ENCODE measurements at regions not wholly inside any gene's neighbourhood (a gene's known extent, or its start where the extent isn't known, plus 50 kb on each side); places are given as distances from the start of the nearest gene placed in this dataset.

DNA sequence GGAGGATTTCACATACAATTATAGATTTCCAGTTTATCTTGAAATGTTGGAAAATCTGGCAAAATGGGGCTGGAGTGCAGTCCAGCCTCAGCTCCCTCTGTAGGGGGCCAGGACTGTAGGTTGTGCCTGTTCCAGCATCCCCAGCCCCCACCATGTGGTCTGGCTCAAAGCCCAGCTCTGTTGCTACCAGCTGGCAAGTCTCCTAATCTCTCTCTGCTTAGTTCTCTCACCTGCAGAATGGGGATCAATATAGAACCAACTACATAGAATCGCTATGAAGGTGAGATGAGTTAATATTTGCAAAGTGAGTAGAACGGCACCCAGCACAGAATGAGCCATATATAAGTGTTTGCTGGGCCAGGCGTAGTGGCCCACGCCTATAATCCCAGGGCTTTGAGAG, 50.0 kb upstream of the TARDBP start:
- TF ChIP-seq EZH2 (IDR thresholded peaks at IDR 0.05; ENCODE audit: borderline replicate concordance) = no peak
- TF ChIP-seq, protein P1, sequence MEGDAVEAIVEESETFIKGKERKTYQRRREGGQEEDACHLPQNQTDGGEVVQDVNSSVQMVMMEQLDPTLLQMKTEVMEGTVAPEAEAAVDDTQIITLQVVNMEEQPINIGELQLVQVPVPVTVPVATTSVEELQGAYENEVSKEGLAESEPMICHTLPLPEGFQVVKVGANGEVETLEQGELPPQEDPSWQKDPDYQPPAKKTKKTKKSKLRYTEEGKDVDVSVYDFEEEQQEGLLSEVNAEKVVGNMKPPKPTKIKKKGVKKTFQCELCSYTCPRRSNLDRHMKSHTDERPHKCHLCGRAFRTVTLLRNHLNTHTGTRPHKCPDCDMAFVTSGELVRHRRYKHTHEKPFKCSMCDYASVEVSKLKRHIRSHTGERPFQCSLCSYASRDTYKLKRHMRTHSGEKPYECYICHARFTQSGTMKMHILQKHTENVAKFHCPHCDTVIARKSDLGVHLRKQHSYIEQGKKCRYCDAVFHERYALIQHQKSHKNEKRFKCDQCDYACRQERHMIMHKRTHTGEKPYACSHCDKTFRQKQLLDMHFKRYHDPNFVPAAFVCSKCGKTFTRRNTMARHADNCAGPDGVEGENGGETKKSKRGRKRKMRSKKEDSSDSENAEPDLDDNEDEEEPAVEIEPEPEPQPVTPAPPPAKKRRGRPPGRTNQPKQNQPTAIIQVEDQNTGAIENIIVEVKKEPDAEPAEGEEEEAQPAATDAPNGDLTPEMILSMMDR (IDR thresholded peaks at IDR 0.05; ENCODE audit: poor library complexity) = no peak
